GM13977 (cell line): ENCODE measurements at regions not wholly inside any gene's neighbourhood (a gene's known extent, or its start where the extent isn't known, plus 50 kb on each side); places are given as distances from the start of the nearest gene placed in this dataset.

ENCODE experiments used
- DNase-seq: peaks from one replicate; pipeline ENCODE4 v3.0.0; 2012; ENCODE audit warnings: low spot score
- CTCF ChIP-seq: IDR thresholded peaks from 2 replicates; pipeline ENCODE4 v1.5.1; 2012; ENCODE audit warnings: mild to moderate bottlenecking, control low read depth; ENCODE audit not compliant: insufficient read depth; ENCODE audit errors: extremely low read depth, missing control alignments
- in situ Hi-C: fragments of 300-500 bp; cut with MboI; formaldehyde crosslinking; loops from one replicate; pipeline ENCODE4 v1.12.0; 2022; ENCODE audit warnings: low sequenced_read_pairs, low pct_unique_long_range_greater_than_20kb, mixed read lengths, inconsistent platforms; ENCODE audit not compliant: unreplicated experiment

GRCh38 chr20:22288156-22288555, 296.2 kb downstream of the FOXA2 start:
- in situ Hi-C loops: no loop called here
- no peak for TF ChIP-seq CTCF
- no peak for DNase-seq

- TF ChIP-seq CTCF: no peak
- no peak for DNase-seq
- in situ Hi-C loops: no loop called here
These were observed 298.8 kb downstream of the FOXA2 start for GRCh38 chr20:22285555-22285954.

GRCh38 chr20:22282696-22283095, 301.7 kb downstream of the FOXA2 start:
- no peak for DNase-seq
- in situ Hi-C loops: no loop called here
- TF ChIP-seq CTCF: no peak

GRCh38 chr20:22274330-22274729, 310.0 kb downstream of the FOXA2 start:
- TF ChIP-seq CTCF: no peak
- in situ Hi-C loops: loop anchor here (25.0 kb wide), 1 partner anchor 462 kb away; no protein-coding TSS in a partner anchor
- DNase-seq: no peak

DNA sequence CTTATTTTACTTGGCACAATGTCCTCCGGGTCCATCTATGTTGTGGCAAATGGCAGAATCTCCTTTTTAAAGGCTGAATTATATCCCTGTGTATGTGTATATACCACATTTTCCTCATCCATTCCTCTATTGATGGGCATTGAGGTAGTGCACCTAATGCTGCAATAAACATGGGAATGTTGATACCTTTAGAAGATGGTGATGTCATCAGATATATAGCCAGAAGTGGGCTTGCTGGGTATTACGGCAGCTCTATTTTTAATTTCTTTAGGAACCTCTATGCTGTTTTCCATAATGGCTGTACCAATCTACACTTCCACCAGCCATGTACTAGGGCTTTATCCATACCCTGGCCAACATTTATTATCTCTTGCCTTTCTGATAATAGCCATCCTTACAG, 315.7 kb downstream of the FOXA2 start:
- no peak for TF ChIP-seq CTCF
- in situ Hi-C loops: loop anchor here (25.0 kb wide), 1 partner anchor 456 kb away; no protein-coding TSS in a partner anchor
- no peak for DNase-seq

- no peak for DNase-seq
- no peak for TF ChIP-seq CTCF
- in situ Hi-C loops: loop anchor here (25.0 kb wide), 1 partner anchor 453 kb away; no protein-coding TSS in a partner anchor
These were observed 319.5 kb downstream of the FOXA2 start for GRCh38 chr20:22264917-22265316.

DNA sequence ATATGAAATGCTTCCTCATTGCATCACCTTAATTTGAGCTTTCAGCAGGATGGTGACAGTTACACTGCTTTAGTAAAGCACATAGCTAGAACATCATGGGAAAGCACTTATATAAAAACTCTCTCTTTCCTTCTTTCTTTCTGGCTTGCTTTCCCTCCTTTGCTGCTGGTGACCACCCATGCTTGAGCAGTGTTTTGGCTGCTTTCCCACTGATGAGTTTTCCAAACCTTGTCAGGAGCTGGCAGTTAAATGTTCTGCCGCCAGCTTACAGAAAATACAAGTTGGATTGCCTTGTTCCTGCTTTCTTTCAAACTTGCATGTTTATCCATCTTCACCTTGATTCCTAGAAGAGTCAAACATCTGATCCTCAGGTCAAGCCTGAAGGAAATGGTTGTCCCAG, 323.9 kb downstream of the FOXA2 start:
- TF ChIP-seq CTCF: no peak
- DNase-seq: no peak
- in situ Hi-C loops: loop anchor here (25.0 kb wide), 1 partner anchor 448 kb away; no protein-coding TSS in a partner anchor
